ENCODE measurements at regions not wholly inside any gene's neighbourhood (a gene's known extent, or its start where the extent isn't known, plus 50 kb on each side); places are given as distances from the start of the nearest gene placed in this dataset.

- TF ChIP-seq, protein P1, sequence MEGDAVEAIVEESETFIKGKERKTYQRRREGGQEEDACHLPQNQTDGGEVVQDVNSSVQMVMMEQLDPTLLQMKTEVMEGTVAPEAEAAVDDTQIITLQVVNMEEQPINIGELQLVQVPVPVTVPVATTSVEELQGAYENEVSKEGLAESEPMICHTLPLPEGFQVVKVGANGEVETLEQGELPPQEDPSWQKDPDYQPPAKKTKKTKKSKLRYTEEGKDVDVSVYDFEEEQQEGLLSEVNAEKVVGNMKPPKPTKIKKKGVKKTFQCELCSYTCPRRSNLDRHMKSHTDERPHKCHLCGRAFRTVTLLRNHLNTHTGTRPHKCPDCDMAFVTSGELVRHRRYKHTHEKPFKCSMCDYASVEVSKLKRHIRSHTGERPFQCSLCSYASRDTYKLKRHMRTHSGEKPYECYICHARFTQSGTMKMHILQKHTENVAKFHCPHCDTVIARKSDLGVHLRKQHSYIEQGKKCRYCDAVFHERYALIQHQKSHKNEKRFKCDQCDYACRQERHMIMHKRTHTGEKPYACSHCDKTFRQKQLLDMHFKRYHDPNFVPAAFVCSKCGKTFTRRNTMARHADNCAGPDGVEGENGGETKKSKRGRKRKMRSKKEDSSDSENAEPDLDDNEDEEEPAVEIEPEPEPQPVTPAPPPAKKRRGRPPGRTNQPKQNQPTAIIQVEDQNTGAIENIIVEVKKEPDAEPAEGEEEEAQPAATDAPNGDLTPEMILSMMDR (IDR thresholded peaks at IDR 0.05; ENCODE audit: control insufficient read depth, insufficient read depth, low read depth, low read length, missing control alignments): no peak
- no peak for DNase-seq (ENCODE audit: low read depth)
- no peak overlapping the region for H3K4me3 ChIP-seq (ENCODE audit: control insufficient read depth, low read depth, low read length)
These were observed 181.3 kb downstream of the GXYLT1 start for GRCh38 chr12:41963398-41963797.

DNA sequence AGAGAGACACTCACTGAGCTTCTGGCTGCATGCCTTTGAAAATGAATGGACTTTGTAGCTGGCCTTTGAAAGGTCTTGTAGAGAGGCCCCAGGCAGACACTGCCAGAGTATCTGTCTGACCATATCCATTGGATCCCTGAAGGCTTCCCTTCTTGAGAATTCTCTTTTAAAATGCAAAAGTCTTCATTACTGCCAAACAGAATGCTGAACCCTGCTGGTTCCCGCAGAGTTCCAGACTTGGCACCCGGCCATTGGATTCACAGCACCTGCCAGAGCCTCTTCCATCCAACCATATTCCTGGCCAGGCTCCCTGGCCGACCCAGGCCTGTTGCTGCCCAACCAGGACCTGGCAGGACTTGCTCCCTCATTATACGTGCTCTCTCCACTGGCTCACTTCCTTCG is 182.5 kb downstream of the GXYLT1 start:
- no peak for DNase-seq (ENCODE audit: low read depth)
- H3K4me3 ChIP-seq (ENCODE audit: control insufficient read depth, low read depth, low read length): no peak overlapping the region
- TF ChIP-seq, protein P1 (IDR thresholded peaks at IDR 0.05; ENCODE audit: control insufficient read depth, insufficient read depth, low read depth, low read length, missing control alignments): no peak

DNA sequence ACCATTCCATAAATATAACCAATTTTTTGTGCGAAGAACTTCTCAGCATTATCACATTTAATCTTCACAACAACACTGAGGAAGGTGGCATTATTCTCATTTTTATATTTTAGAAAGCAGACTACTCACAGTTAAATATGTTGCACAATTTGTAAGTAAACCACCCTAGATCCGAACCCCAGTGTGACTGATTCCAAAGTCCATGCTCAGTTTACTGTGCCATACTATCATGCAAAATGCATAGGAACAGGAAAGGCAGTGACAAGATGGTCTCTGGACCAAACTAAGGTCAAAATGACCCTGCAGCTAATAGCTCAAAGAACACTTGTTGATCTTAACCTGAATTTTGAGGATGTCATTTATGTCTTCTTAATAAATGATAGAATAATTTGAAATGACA is 185.4 kb downstream of the GXYLT1 start:
- H3K4me3 ChIP-seq (ENCODE audit: control insufficient read depth, low read depth, low read length): no peak overlapping the region
- DNase-seq (ENCODE audit: low read depth): no peak
- TF ChIP-seq, protein P1 (IDR thresholded peaks at IDR 0.05; ENCODE audit: control insufficient read depth, insufficient read depth, low read depth, low read length, missing control alignments): no peak

DNA sequence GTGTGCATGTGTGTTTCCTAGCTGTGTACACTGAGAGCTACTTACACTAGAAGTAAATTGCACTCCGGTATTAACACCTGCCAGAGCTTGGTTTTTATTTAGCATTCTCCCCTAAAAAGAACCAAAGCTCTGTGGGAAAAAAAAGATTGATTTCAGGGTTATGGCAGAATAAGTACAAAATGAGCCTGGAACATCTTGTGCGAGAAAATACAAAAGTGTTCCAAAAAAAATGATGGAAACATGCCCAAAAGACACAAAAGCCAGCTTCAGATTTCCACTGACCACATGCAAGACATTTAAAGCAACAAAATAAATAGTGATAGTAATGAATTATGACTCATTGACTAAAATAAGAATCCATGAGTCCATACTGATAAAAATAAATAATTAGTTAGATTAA is 188.3 kb downstream of the GXYLT1 start:
- no peak for DNase-seq (ENCODE audit: low read depth)
- TF ChIP-seq, protein P1 (IDR thresholded peaks at IDR 0.05; ENCODE audit: control insufficient read depth, insufficient read depth, low read depth, low read length, missing control alignments): no peak
- no peak overlapping the region for H3K4me3 ChIP-seq (ENCODE audit: control insufficient read depth, low read depth, low read length)

- no peak for DNase-seq (ENCODE audit: low read depth)
- no peak overlapping the region for H3K4me3 ChIP-seq (ENCODE audit: control insufficient read depth, low read depth, low read length)
- TF ChIP-seq, protein P1 (IDR thresholded peaks at IDR 0.05; ENCODE audit: control insufficient read depth, insufficient read depth, low read depth, low read length, missing control alignments): no peak
These were observed 194.2 kb downstream of the GXYLT1 start for GRCh38 chr12:41950455-41950854.

GRCh38 chr12:41946106-41946505 is 198.6 kb downstream of the GXYLT1 start:
- no peak for DNase-seq (ENCODE audit: low read depth)
- no peak overlapping the region for H3K4me3 ChIP-seq (ENCODE audit: control insufficient read depth, low read depth, low read length)
- TF ChIP-seq, protein P1 (IDR thresholded peaks at IDR 0.05; ENCODE audit: control insufficient read depth, insufficient read depth, low read depth, low read length, missing control alignments): no peak

GRCh38 chr12:41944216-41944615 is 200.5 kb downstream of the GXYLT1 start:
- DNase-seq (ENCODE audit: low read depth): peak; percentile 17
- H3K4me3 ChIP-seq (ENCODE audit: control insufficient read depth, low read depth, low read length): no peak overlapping the region
- TF ChIP-seq, protein P1 (IDR thresholded peaks at IDR 0.05; ENCODE audit: control insufficient read depth, insufficient read depth, low read depth, low read length, missing control alignments): no peak
